Putamen (tissue), 1 donor: ENCODE measurements at regions not wholly inside any gene's neighbourhood (a gene's known extent, or its start where the extent isn't known, plus 50 kb on each side); places are given as distances from the start of the nearest gene placed in this dataset.
"Not testable (repeated sequence)": the region's sequence is repeated elsewhere in the genome, so short reads cannot be mapped to it uniquely, and the experiment has no call there.

ENCODE experiments used
- DNase-seq: peaks from one replicate; pipeline ENCODE4 v3.0.0-alpha.2; 2016; ENCODE audit warnings: low spot score

DNA sequence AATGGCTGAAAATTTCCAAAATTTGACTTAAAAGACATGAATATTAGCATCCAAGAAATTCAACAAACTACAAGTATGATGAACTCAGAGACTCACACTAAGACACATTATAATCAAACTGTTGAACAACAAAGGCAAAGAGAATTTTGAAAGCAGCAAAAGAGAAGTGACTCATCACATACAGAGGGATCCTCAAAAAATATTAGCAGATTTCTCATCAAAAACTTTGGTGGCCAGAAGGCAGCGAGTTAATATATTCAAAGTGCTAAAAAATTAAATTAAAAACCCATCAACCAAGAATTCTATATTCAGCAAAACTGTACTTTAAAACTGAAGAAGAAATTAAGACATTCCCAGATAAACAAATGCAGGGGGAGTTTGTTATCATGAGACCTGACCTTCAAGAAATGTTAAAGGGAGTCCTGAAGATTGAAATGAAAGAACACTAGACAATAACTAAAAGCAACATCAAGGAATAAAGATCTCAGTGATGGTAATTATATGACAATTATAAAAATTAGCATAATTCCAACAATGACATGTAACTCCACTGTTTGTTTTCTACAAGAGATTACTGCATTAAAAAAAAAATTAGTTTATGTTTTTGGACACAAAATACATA is 150.0 kb downstream of the RNASET2 start:
- DNase-seq, result no peak

DNA sequence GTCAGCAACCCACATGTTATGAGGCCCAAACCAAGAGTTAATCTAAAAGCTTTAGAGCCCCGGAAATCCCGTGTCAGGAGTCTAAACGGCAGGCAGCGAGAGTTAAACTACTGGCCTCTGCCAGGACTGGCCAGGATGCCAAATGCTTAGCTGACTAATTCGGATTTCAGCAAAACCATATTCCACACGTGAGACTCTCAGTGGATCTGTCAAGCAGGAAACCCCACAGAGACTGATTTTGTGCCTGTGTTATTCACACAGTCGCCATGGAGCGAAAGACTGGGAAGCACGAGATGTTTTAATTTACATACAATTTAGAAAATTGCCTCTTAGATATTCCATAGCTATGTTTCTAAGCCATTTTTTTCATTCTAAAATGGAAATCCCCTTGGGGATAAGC is 152.9 kb downstream of the RNASET2 start:
- no peak for DNase-seq

DNA sequence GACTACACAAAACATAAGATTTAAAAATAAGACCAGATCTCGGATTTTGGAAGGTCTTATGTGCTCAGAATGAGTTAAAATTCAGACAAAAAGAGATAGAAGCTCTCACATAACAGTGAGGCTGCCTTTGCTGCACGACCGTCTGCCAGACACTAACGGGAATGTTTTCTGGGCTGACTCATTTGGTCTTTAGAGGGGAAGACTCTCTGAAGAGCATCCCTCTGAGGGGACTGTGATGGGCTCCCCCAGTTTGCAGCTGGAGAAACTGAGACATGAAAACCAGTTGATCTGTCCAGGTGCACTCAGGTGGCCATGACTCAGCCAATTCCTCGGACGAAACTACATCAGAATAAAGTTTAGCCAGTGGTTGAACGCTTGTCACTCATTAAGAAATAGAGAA is 153.9 kb downstream of the RNASET2 start:
- no peak for DNase-seq

DNA sequence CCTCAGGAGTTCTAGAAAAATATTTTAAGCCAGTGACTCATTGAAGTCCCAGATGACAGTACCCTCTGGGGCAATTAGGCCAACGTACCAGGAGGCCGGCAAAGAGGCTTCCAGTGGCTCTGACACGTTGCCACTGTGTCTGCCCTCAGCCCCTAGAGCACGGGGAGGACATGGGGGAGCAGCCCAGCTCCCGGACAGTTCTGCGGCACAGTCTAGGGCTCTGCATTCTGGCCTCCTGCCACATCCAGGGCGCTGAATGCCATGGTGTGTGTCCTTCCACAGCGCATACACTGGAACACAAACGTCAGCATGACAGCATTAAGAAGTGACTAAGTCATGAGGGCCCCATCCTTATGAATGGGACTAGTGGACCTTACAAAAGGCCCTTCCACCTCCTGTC is 156.2 kb downstream of the RNASET2 start:
- no peak for DNase-seq

DNA sequence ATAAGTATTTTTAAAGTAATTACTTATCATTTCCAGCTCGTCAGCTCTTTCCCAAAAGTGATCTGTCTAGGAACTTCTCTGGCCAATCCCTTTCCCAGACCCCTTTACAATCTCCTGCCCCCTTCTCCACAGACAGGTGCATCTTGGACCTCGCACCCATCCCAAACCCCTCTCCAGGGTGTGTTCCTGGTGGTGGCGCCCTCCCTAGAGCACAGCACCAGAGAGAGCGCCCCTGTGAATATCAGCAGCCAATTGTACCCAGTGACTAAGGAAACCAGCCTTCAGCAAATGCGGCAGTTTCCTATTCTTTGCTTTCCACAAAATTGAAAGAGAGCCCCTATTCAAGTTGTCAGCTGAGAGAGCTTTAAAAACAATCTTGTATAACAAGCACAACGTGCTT is 157.7 kb downstream of the RNASET2 start:
- DNase-seq, result no peak

DNA sequence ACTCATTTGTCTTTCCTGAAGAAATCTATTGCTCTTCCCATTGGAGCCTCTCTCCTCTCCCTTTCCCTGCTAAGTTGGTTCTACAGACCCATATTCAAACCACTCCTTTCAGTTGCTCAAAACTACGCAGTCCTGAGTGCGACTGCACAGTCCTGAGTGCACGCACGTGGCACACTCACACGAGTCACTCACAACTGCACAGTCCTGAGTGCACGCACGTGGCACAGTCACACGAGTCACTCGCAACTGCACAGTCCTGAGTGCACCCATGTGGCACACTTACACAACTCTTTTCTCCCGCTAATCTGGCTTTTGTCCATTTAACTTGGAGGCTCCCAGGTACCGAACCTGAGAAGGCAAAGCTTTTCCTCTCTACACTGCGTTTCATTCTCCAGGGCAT is 159.7 kb downstream of the RNASET2 start:
- DNase-seq, result no peak

DNA sequence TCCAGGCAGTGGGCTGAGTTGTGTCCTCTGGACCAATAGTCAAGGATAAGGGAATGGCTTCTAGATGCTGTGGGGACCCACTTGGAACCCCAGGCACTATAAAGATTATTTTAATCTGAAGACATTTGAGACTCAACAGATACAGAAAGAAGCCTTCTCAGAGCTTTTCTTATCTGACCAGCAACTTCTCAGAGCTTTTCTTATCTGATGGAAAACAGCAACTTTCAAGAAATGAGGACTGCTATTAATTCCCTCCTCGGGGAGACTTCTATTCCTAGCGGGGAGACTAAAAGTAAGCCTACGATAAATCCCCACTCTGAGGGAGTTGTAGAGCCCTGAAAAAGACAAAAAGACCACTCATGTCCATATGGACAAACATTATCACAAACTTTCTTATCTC is 160.5 kb downstream of the RNASET2 start:
- DNase-seq, result no peak

DNA sequence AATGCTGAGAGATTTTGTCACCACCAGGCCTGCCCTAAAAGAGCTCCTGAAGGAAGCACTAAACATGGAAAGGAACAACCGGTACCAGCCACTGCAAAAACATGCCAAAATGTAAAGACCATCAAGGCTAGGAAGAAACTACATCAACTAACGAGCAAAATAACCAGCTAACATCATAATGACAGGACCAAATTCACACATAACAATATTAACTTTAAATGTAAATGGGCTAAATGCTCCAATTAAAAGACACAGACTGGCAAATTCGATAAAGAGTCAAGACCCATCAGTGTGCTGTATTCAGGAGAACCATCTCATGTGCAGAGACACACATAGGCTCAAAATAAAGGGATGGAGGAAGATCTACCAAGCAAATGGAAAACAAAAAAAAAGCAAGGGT is 163.8 kb upstream of the RPS6KA2 start:
- DNase-seq, result not testable (repeated sequence)

DNA sequence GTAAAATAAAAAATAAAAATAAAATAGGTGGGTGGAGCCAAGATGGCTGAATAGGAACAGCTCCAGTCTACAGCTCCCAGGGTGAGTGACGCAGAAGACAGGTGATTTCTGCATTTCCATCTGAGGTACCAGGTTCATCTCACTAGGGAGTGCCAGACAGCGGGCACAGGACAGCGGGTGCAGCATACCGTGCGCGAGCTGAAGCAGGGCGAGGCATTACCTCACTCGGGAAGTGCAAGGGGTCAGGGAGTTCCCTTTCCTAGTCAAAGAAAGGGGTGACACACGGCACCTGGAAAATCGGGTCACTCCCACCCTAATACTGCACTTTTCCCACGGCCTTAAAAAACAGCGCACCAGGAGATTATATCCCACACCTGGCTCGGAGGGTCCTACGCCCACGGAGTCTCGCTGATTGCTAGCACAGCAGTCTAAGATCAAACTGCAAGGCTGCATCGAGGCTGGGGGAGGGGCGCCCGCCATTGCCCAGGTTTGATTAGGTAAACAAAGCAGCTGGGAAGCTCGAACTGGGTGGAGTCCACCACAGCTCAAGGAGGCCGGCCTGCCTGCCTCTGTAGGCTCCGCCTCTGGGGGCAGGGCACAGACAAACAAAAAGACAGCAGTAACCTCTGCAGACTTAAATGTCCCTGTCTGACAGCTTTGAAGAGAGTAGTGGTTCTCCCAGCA is 161.9 kb upstream of the RPS6KA2 start:
- not testable (repeated sequence) for DNase-seq

DNA sequence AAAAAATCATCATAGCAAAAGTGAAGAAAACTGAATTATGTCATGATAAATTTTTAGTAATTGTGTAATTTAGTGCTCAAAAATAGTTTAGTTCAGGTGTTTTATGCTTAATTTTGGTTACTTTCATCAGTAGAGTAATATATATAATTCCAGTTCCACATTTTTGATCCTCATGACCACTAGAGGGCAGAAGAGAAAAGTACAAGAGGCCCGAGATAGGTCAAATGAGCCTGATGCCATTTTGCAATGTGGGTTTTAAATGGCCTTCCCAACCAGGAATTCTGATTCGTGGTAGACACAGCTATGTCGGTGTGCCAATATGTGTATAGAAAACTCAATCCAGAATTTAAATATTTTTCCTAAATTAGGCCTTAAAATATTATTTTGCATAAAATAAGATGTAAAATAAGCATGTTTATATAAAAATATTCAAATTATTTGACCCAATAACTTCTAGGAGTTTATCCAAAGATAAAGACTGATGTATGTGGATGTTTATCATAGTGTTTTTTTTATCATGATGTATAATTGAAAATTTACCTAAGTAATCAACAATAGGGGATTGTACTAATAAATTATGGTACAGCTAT is 159.7 kb upstream of the RPS6KA2 start:
- peak; percentile 37 for DNase-seq

DNA sequence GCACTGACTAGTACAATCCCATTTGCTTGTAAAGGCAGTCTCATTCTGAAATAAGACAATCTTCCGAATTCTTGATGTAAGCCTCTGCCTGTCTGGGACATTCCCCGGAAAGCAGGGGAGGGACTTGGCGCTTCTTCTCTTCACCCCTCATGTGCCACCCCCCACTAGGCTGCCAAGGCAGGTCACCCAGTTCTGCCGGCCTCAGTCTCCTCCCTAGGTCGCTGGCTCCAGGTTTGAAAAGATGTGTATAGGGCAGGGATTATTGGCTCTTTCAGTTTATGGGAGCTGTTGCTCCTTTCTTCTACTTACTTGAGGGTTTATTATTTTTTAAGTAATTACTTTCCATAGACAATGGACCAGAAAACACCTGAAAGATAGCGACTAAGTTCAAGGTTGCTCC is 158.1 kb upstream of the RPS6KA2 start:
- DNase-seq, result no peak

DNA sequence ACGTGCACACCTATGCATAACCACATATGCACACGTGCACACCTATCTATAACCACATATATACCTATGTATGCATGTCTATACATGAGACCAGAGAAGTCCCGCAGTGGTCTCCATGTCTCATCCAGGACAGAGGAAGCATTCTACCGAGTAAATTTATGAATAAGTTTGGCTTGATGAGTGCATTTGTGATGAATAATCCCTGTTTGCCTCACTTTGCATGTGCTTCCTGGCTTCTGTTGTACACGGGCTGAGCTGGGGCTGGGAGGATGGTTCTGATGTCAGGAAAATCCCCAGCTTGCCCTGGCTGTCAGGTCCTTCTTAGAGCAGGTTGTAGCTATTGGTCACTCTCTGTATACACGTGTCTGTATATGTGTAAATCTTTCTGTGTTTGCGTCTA is 157.6 kb upstream of the RPS6KA2 start:
- no peak for DNase-seq

DNA sequence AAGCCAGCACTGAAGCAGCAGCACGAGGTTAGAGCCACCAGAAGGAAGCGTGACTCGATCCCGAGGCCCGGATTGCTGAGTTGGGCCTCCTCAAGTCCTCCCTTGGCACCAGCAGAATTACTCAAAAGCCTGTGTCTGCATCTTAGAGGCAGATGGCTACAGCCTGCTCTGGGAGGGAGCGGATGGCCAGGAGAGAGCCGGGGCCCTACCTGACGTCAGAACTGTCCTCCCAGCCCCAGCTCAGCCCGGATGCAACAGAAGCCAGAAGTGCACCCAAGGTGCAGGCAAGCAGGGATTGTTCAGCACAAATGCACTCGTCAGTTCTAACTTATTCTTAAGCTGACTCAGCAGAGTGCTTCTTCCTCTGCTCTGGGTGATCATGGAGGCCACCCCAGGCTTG is 155.5 kb upstream of the RPS6KA2 start:
- DNase-seq, result no peak

DNA sequence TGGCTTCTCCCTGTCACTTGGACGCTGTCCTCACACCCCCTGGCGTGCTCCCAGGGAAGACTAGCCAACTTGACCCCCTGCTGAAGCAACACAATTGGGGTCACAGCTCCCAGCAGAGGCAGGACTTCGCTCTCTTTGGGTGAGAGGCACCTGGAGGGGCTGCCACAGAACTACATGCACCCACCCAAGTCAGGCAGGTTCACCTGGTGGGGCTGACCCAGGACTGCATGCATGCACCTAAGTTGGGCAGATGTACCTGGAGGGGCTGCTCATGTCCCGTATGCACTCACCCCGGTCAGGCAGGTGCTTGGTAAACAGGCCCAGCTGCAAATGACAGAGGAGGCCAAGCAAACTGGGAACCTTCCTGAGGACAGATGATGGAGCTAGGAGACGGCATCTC is 154.3 kb upstream of the RPS6KA2 start:
- no peak for DNase-seq

DNA sequence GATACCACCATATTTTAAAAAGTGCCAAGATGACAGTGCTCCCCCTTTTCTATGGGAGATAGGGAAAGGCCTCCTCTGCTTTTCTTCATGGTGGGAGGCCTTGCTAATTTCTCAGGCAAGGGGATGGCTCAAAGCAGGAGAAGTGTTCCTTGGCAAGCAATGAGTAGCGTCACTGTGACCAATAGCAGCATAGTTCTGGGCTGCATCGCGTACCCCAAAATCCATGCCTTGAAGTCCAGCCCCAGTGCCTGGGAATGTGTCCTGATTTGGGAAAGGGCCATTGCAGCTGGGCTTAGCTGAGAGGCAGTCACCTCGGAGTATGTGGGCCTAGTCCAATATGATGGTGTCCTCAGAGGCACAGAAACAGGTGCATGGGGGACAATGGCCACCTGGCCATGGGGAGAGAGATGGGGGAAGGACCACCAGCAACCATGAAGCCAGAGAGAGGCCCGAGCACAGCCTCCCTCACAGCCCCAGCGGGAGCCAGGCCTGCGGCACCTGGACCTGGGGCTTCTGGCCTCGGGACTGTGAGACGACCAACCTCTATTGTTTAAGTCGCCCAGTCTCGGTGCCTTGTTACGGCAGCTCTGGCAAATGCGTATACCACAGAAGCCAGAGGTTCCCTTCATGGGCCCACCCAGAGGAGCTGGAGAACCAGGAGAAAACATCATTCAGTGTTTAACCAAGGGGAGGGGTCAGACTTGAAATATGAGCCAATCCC is 153.1 kb upstream of the RPS6KA2 start:
- no peak for DNase-seq

DNA sequence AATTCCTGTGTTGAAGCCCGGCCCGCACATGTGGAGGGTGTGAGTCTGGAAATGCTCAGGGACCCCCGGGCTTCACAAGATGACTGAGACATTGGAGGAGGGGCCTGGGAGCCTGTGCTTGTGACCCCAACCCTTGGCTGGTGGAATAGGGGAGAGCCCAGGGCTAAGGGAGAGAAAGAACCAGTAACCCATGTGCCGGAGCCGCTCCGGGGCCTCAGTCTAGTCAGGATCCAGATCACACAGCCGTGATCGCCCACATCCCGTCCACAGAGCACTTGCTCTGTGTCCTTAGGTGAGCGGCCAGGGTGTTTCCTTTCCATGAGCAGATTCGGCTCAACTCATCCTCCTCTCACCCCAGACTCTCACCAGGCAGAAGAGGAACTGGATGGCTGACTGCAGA is 152.3 kb upstream of the RPS6KA2 start:
- no peak for DNase-seq

DNA sequence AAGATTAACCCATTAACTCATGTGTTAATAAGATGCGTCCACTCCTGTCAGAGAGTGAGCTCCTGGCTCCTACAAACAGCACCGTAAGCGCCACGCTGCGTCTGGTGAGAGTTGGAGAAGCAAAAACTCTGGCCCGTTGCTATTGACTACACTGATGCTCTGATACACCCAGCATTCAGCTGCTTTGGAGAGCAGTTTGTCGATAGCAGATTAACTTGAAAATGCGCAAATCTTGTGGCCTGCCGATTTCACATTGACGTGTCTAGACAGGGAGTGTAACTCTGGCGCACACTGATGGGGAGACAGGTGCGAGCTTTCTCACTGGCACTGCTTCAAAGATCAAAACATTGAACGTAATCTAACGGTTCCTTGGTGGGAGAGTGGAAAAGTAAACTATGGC is 151.7 kb upstream of the RPS6KA2 start:
- no peak for DNase-seq

DNA sequence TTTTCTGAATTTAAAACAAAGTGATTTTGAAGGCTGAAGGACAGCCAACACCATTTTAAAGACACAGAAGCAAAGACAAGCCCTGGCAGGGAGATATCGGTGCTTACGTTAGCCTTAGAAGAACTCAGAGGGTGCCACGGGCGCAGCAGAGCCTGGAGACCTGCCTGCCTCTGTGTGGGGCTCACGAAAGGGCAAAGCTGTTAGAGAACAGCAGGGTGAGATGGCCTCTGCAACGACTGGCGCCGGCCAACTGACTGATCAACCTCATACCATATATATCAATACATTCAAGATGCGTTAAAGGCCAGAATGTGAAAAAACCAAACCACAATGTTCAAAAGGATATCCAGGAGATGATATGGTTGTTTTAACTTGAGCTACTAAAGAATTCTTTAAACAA is 151.0 kb upstream of the RPS6KA2 start:
- DNase-seq, result no peak

DNA sequence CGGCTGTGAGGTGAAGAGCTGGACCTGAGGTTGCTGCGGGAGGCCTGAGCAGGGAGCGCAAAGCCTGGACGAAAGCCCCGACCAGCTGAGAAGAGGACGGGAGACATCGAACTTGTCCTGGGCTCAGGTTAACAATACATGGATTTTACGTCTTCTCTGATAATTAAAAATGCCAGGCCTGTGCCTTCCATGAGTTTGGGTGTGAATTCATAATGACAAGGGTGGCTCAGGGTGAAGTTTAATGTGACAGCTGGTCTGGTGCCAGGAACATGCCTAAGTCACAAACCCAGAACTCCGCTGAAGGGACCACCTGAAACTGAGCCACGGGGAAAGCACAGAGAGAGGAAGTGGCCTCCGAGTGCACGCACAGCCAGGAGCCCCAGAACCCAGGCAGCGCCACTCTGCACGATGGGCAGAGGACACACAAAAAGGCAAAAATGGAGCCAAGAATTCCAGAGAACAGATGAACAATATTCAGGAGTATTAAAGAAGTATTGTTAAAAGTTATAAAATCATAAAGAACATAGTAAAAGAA is 150.1 kb upstream of the RPS6KA2 start:
- no peak for DNase-seq

DNA sequence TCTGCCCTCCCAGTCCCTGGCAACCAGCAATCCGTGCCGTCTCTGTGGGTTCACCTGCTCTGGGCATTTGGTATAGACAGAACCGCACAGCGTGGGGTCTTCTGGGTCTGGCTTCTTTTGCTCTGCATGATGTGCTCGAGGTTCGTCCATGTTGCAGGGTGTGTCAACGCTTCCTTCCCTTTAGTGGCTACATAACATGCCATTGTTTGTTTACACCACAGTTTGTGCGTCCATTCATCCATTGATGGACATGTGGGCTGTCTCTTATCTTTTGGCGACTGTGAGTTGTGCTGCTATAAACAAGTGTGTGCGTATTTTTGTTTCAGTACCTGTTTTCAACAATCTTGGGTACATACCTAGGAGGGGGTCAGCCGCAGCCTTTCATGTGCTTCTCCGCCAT is 149.5 kb upstream of the RPS6KA2 start:
- DNase-seq, result no peak

DNA sequence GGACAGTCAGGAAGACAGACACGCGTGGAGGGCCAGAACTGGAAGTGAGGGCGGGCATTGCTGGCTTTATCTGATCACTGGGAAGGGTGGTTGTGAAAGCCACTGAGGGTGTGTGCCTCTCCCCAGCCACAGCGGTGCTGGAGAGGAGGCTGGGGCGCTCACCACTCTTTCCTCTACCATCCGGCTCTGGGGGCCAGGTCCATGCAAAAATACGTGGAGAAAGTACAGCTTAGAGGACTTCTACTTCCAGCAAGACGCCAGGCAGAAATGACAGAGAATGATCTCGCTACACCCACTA is 148.8 kb upstream of the RPS6KA2 start:
- no peak for DNase-seq

DNA sequence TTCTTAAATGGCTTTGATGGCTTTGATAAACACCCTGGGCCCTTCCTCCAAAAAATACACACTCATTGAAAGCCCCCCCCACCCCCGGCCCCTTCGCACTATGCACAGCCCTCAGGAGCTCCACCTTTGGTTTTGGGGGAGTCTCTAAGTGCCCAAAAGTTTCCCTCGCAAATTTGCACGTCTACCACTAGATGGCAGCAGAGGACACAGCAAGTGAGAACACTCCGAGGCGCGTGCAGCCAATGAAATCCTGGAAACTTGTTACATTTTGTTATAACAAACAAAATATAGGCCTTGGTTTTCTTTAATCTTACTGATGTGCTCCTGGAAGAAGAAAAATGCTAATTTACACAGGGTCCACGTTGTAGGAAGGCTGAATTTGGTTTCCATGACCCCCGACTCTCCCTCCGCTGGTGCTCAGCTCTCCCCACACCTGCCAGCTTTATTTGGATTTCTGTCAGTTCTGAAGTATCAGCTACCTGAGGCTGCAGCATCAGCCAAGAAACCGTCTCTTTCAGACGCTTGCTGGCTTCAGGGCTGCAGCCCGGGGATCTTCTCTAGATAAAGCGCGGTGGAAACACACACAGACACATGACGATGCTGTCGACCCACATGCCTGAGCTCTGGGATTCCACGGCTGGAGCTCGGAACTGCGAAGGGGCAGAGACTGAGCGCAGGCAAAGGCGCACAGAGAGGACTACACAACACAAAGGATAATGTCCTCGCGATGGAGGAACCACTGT is 148.3 kb upstream of the RPS6KA2 start:
- DNase-seq, result peak; percentile 61
